SU-DHL-6 (cell line): ENCODE measurements at regions not wholly inside any gene's neighbourhood (a gene's known extent, or its start where the extent isn't known, plus 50 kb on each side); places are given as distances from the start of the nearest gene placed in this dataset.

Experiments
- CTCF ChIP-seq: fragments of 200-600 bp; sonication (generic); IDR thresholded peaks from one replicate; pipeline ENCODE4 v1.5.1; 2017; ENCODE audit warnings: antibody characterized with exemption, mild to moderate bottlenecking, low read length, moderate library complexity; ENCODE audit not compliant: insufficient read depth, poor library complexity, severe bottlenecking
- EZH2phosphoT487 ChIP-seq: fragments of 200-600 bp; sonication (generic), shearing (Covaris generic); conservative IDR thresholded peaks from 2 replicates; pipeline ENCODE4 v1.6.1; 2018; ENCODE audit warnings: mild to moderate bottlenecking, antibody characterized with exemption, low read length, moderate library complexity, mixed read lengths

GRCh38 chr19:30711826-30712225 is 339.6 kb downstream of the ZNF536 start:
- TF ChIP-seq CTCF (no peak), EZH2phosphoT487 (no peak)
